D721Med (cell line): ENCODE measurements at regions not wholly inside any gene's neighbourhood (a gene's known extent, or its start where the extent isn't known, plus 50 kb on each side); places are given as distances from the start of the nearest gene placed in this dataset.

ENCODE experiments used
- DNase-seq: peaks from one replicate; pipeline ENCODE4 v3.0.0; 2011; ENCODE audit warnings: low spot score; ENCODE audit not compliant: insufficient read length
- FAIRE-seq: peaks from 2 replicates; lab custom pipeline; 2011; peaks lifted over from hg19 to GRCh38; lab: Jason Lieb, UNC
- CTCF ChIP-seq: IDR thresholded peaks from 2 replicates; pipeline ENCODE4 v1.5.1; 2012; ENCODE audit warnings: mild to moderate bottlenecking, control low read depth; ENCODE audit not compliant: insufficient read depth; ENCODE audit errors: missing control alignments

DNA sequence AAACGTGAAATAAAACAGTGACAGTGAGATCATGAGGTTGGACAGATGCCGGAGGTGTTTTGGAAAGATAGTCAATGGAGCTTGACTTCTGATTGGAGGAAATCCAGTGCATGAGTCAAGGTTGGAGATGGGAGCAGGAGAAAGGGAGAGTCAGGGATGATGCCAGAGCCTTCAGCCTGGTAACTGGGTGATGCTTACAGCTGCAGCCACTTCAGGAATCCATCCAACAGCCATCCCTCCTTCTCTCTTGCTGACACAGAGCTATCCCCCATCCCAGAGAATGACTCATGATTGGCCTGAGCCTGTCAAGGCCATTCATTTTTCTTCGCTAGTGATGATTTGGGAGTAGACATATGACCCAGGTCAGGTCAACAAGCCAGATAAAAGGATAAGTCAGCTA lies 112.8 kb downstream of the SAMD5 start:
- no peak for FAIRE-seq
- DNase-seq: no peak
- TF ChIP-seq CTCF: no peak

- FAIRE-seq: no peak
- no peak for TF ChIP-seq CTCF
- DNase-seq: no peak
Measured at GRCh38 chr6:147621961-147622360, 113.5 kb downstream of the SAMD5 start.

GRCh38 chr6:147624946-147625515 lies 116.5 kb downstream of the SAMD5 start:
- no peak for TF ChIP-seq CTCF
- FAIRE-seq (no peak), DNase-seq (no peak)

- TF ChIP-seq CTCF: no peak
- FAIRE-seq (no peak), DNase-seq (no peak)
Measured at GRCh38 chr6:147625946-147626345, 117.5 kb downstream of the SAMD5 start.

- FAIRE-seq (no peak), DNase-seq (no peak)
- TF ChIP-seq CTCF: no peak
Measured at GRCh38 chr6:147627411-147627810, 118.9 kb downstream of the SAMD5 start.

DNA sequence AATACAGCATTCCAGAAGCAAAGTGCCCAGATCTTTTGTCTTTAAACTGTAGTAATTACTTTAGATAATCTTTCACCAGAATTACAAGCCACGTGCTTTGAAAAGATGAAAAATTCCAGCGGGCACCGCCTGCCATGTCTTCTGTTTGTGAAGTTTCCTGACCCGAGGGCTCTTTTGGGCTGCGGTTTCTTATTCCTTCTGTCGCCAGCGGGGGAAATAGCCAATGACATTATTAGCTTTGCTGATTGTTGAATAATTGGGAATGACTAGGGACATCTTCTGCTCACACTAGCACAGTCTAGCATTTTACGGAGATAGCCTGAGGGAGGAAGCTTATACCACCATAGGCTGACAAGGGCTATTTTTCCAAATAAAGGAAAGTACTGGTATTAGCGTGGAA lies 124.7 kb downstream of the SAMD5 start:
- TF ChIP-seq CTCF: no peak
- DNase-seq (no peak), FAIRE-seq (no peak)

GRCh38 chr6:147637620-147638195 lies 129.2 kb downstream of the SAMD5 start:
- DNase-seq: no peak
- no peak for TF ChIP-seq CTCF
- FAIRE-seq: no peak
